Upper lobe of left lung (tissue), 6 donors: ENCODE measurements at regions not wholly inside any gene's neighbourhood (a gene's known extent, or its start where the extent isn't known, plus 50 kb on each side); places are given as distances from the start of the nearest gene placed in this dataset.

Experiments
- ATAC-seq, 2 donors: fragments of 200-7000 bp; cut with Tn5 transposase; one replicate each; pipeline ENCODE4 v1.9.1; 2022; ENCODE audit warnings: mild to moderate bottlenecking in 2 of 2, moderate library complexity in 2 of 2; ENCODE audit not compliant: low FRiP score in 2 of 2
- DNase-seq, 2 donors: peaks; one replicate each; pipeline ENCODE4 v3.0.0-alpha.2; 2019 to 2020
- H3K27ac ChIP-seq, 4 donors: fragments of 200-600 bp; sonication (generic); one replicate each; pipeline ENCODE4 v1.5.1; 2016 to 2019
- H3K27me3 ChIP-seq, 4 donors: fragments of 200-600 bp; sonication (generic); one replicate each; pipeline ENCODE4 v1.5.1; 2017 to 2019
- H3K36me3 ChIP-seq, 4 donors: fragments of 200-600 bp; sonication (generic); one replicate each; pipeline ENCODE4 v1.5.1; 2016 to 2019
- H3K4me1 ChIP-seq, 4 donors: fragments of 200-600 bp; sonication (generic); one replicate each; pipeline ENCODE4 v1.5.1; 2018 to 2019
- H3K4me3 ChIP-seq, 4 donors: fragments of 200-600 bp; sonication (generic); one replicate each; pipeline ENCODE4 v1.5.1; 2017 to 2019; ENCODE audit warnings: mild to moderate bottlenecking in 2 of 4, moderate library complexity in 1 of 4
- H3K9me3 ChIP-seq, 4 donors: fragments of 200-600 bp; sonication (generic); one replicate each; pipeline ENCODE4 v1.5.1; 2018 to 2019
- CTCF ChIP-seq, 6 experiments: fragments of 450-650 bp in 4 of 6; fragments of 200-600 bp in 2 of 6; sonication (generic) in 2 of 6; IDR thresholded peaks; one replicate each; pipeline ENCODE4 v1.5.1; 2016 to 2019; ENCODE audit warnings: antibody characterized with exemption in 6 of 6
- EP300 ChIP-seq, 4 donors: sonication (generic); formaldehyde crosslinking; IDR thresholded peaks; one replicate each; pipeline ENCODE4 v1.5.1; 2017; ENCODE audit warnings: antibody characterized with exemption in 4 of 4, control low read depth in 2 of 4
- POLR2A ChIP-seq, 4 donors: fragments of 450-650 bp; IDR thresholded peaks; one replicate each; pipeline ENCODE4 v1.5.1; 2016 to 2017; ENCODE audit warnings: antibody characterized with exemption in 4 of 4, mild to moderate bottlenecking in 2 of 4
- POLR2AphosphoS5 ChIP-seq, 2 donors: sonication (generic); formaldehyde crosslinking; IDR thresholded peaks; one replicate each; pipeline ENCODE4 v1.5.1; 2017; ENCODE audit warnings: antibody characterized with exemption in 2 of 2
- WGBS, 2 donors: methylation state at CpG; one replicate each; pipeline ENCODE4 v1.1.5; 2017 to 2018; 5-methylcytosine and 5-hydroxymethylcytosine counted together
- donor health status: DM: no; HTN: no; CAD: no; lungs with moderate emphysema.
- donor health status: DM: no; HTN: yes; CAD: no; lungs with severe emphysema.

- H3K4me3 ChIP-seq: no peak overlapping the region
- WGBS, 2 donors: 79% methylated on average over 12 to 13 of the region's 13 CpGs
- ATAC-seq (no peak), DNase-seq (peak in 1 of 2 donors; percentile 3)
- no peaks in the 10 kb centered on the region for H3K9me3 ChIP-seq
- no peak overlapping the region for H3K27ac ChIP-seq
- no peaks in the 10 kb centered on the region for H3K36me3 ChIP-seq
- H3K27me3 ChIP-seq: no peaks in the 10 kb centered on the region
- TF ChIP-seq POLR2AphosphoS5 (IDR thresholded peaks at IDR 0.05) (no peak), POLR2A (IDR thresholded peaks at IDR 0.05) (no peak), CTCF (IDR thresholded peaks at IDR 0.05) (no peak), EP300 (IDR thresholded peaks at IDR 0.05) (no peak)
- no peaks in the 10 kb centered on the region for H3K4me1 ChIP-seq
Observed at GRCh38 chr12:66885115-66885875, 206.4 kb upstream of the GRIP1 start.

- DNase-seq (no peak), ATAC-seq (no peak)
- Histone ChIP-seq H3K4me1 (peaks cover 0 to 4% (median 0%) of the 10 kb centered on the region in 4 donors), H3K27me3 (no peaks in the 10 kb centered on the region), H3K9me3 (no peaks in the 10 kb centered on the region), H3K4me3 (no peak overlapping the region), H3K27ac (no peak overlapping the region), H3K36me3 (no peaks in the 10 kb centered on the region)
- TF ChIP-seq POLR2A (IDR thresholded peaks at IDR 0.05): no peak
- no peak for TF ChIP-seq POLR2AphosphoS5 (IDR thresholded peaks at IDR 0.05)
- TF ChIP-seq CTCF (IDR thresholded peaks at IDR 0.05): no peak
- TF ChIP-seq EP300 (IDR thresholded peaks at IDR 0.05): no peak
- 65 to 73% methylated on average over 8 of the region's 8 CpGs for WGBS, 2 donors
Observed at GRCh38 chr12:66896797-66897196, 217.9 kb upstream of the GRIP1 start.

GRCh38 chr12:66898700-66899469 lies 220.0 kb upstream of the GRIP1 start:
- no peak overlapping the region for H3K4me3 ChIP-seq
- no peak for DNase-seq
- 95 to 99% methylated on average over 3 of the region's 3 CpGs for WGBS, 2 donors
- H3K4me1 ChIP-seq: peaks cover 0 to 4% (median 0%) of the 10 kb centered on the region in 4 donors
- H3K27ac ChIP-seq: no peak overlapping the region
- ATAC-seq: no peak
- no peaks in the 10 kb centered on the region for H3K36me3 ChIP-seq
- TF ChIP-seq CTCF (IDR thresholded peaks at IDR 0.05): no peak
- TF ChIP-seq POLR2A (IDR thresholded peaks at IDR 0.05): no peak
- TF ChIP-seq EP300 (IDR thresholded peaks at IDR 0.05): no peak
- no peak for TF ChIP-seq POLR2AphosphoS5 (IDR thresholded peaks at IDR 0.05)
- no peaks in the 10 kb centered on the region for H3K9me3 ChIP-seq
- no peaks in the 10 kb centered on the region for H3K27me3 ChIP-seq

GRCh38 chr12:66899588-66899987 lies 220.7 kb upstream of the GRIP1 start:
- no peak for TF ChIP-seq CTCF (IDR thresholded peaks at IDR 0.05)
- TF ChIP-seq POLR2A (IDR thresholded peaks at IDR 0.05): no peak
- TF ChIP-seq EP300 (IDR thresholded peaks at IDR 0.05): no peak
- no peak for TF ChIP-seq POLR2AphosphoS5 (IDR thresholded peaks at IDR 0.05)
- peaks cover 0 to 4% (median 0%) of the 10 kb centered on the region in 4 donors for H3K4me1 ChIP-seq
- ATAC-seq: no peak
- H3K36me3 ChIP-seq: no peaks in the 10 kb centered on the region
- H3K4me3 ChIP-seq: no peak overlapping the region
- H3K27me3 ChIP-seq: no peaks in the 10 kb centered on the region
- H3K27ac ChIP-seq: no peak overlapping the region
- H3K9me3 ChIP-seq: no peaks in the 10 kb centered on the region
- DNase-seq: no peak
